IMR-90 (cell line): ENCODE measurements at regions not wholly inside any gene's neighbourhood (a gene's known extent, or its start where the extent isn't known, plus 50 kb on each side); places are given as distances from the start of the nearest gene placed in this dataset.

Source experiments
- ATAC-seq: fragments of 200-7000 bp; cut with Tn5 transposase; 2 replicates; pipeline ENCODE4 v1.9.1; 2020; ENCODE audit warnings: low read depth, mild to moderate bottlenecking, moderate library complexity
- BruUV-seq: library from RNA; stranded (reverse); fragments of 400-500 nt; replicated peaks from 2 replicates; lab custom pipeline; 2021; lab: Mats Ljungman, UMichigan
- CTCF ChIA-PET: fragments of 300-600 bp; formaldehyde crosslinking; extraction: SDS; loops from one replicate; lab custom pipeline; 2021; ENCODE audit warnings: antibody characterized with exemption; lab: Yijun Ruan, JAX
- POLR2A ChIA-PET: fragments of 300-600 bp; sonication (Branson Sonifier 250); formaldehyde crosslinking; loops from one replicate; lab custom pipeline; 2022; ENCODE audit warnings: antibody characterized with exemption; ENCODE audit not compliant: unreplicated experiment; lab: Charles Lee
- DNase-seq: peaks from one replicate; pipeline ENCODE4 v3.0.0; 2013
- H2AFZ ChIP-seq: replicated peaks from 2 replicates; pipeline ENCODE3; 2013; ENCODE audit warnings: low read length, mild to moderate bottlenecking; ENCODE audit not compliant: poor library complexity
- H2AK5ac ChIP-seq: 2 replicates; pipeline ENCODE4 v1.6.1; 2013; ENCODE audit warnings: low read depth, low read length, inconsistent platforms
- H2AK9ac ChIP-seq: replicated peaks from 2 replicates; pipeline ENCODE3; 2013; ENCODE audit warnings: mild to moderate bottlenecking, low read depth, low read length, moderate library complexity; ENCODE audit not compliant: poor library complexity
- H2BK120ac ChIP-seq: 2 replicates; pipeline ENCODE4 v1.6.1; 2013; ENCODE audit warnings: low read depth, low read length, inconsistent platforms
- H2BK15ac ChIP-seq: 3 replicates; pipeline ENCODE4 v1.6.1; 2013; ENCODE audit warnings: low read depth, low read length, inconsistent platforms
- H2BK20ac ChIP-seq: 2 replicates; pipeline ENCODE4 v1.6.1; 2013; ENCODE audit warnings: low read depth, mild to moderate bottlenecking, inconsistent platforms, low read length, moderate library complexity
- H2BK5ac ChIP-seq: 2 replicates; pipeline ENCODE4 v1.6.1; 2013; ENCODE audit warnings: mild to moderate bottlenecking, low read depth, low read length, inconsistent platforms; ENCODE audit not compliant: poor library complexity, severe bottlenecking
- H3K14ac ChIP-seq: replicated peaks from 2 replicates; pipeline ENCODE4 v1.6.1; 2013; ENCODE audit warnings: low read depth, low read length, inconsistent platforms
- H3K18ac ChIP-seq: 2 replicates; pipeline ENCODE4 v1.6.1; 2013; ENCODE audit warnings: low read depth, low read length, control low read depth
- H3K23ac ChIP-seq: 2 replicates; pipeline ENCODE4 v1.6.1; 2013; ENCODE audit warnings: low read depth, low read length, inconsistent platforms
- H3K27ac ChIP-seq: 2 replicates; pipeline ENCODE4 v1.5.1; 2013; ENCODE audit warnings: mild to moderate bottlenecking, control low read depth, low read length; ENCODE audit not compliant: insufficient read depth
- H3K27me3 ChIP-seq: 2 replicates; pipeline ENCODE4 v1.6.1; 2013; ENCODE audit warnings: low read length; ENCODE audit not compliant: control insufficient read depth, insufficient read depth
- H3K36me3 ChIP-seq: 2 replicates; pipeline ENCODE4 v1.6.1; 2013; ENCODE audit warnings: low read length, mixed read lengths; ENCODE audit not compliant: control insufficient read depth, insufficient read depth
- H3K4ac ChIP-seq: 2 replicates; pipeline ENCODE4 v1.6.1; 2013; ENCODE audit warnings: low read depth, low read length, inconsistent platforms
- H3K4me1 ChIP-seq: 2 replicates; pipeline ENCODE4 v1.6.1; 2013; ENCODE audit warnings: low read length, mixed read lengths; ENCODE audit not compliant: control insufficient read depth, insufficient read depth
- H3K4me2 ChIP-seq: 2 replicates; pipeline ENCODE4 v1.6.1; 2013; ENCODE audit warnings: low read depth, mild to moderate bottlenecking, control low read depth, low read length, moderate library complexity
- H3K4me3 ChIP-seq: 2 replicates; pipeline ENCODE4 v1.5.1; 2013; ENCODE audit warnings: low read depth, mild to moderate bottlenecking, control low read depth, low read length, moderate library complexity; ENCODE audit not compliant: insufficient read depth
- H3K56ac ChIP-seq: 2 replicates; pipeline ENCODE4 v1.6.1; 2013; ENCODE audit warnings: low read length, inconsistent platforms; ENCODE audit not compliant: insufficient read depth; ENCODE audit errors: extremely low read depth
- H3K79me1 ChIP-seq, 2 experiments: 2 replicates each; pipeline ENCODE4 v1.6.1; 2013; ENCODE audit warnings: low read length in 2 of 2, inconsistent platforms in 1 of 2, low read depth in 1 of 2
- H3K9ac ChIP-seq: 2 replicates; pipeline ENCODE4 v1.6.1; 2013; ENCODE audit warnings: low read depth, low read length, control low read depth
- H3K9me1 ChIP-seq: 2 replicates; pipeline ENCODE4 v1.6.1; 2013; ENCODE audit warnings: low read length, inconsistent platforms; ENCODE audit not compliant: insufficient read depth
- H3K9me3 ChIP-seq: 2 replicates; pipeline ENCODE4 v1.6.1; 2013; ENCODE audit warnings: low read length; ENCODE audit not compliant: control insufficient read depth, insufficient read depth
- H4K20me1 ChIP-seq: 2 replicates; pipeline ENCODE4 v1.6.1; 2013; ENCODE audit warnings: low read length, inconsistent platforms; ENCODE audit not compliant: insufficient read depth
- H4K5ac ChIP-seq: 2 replicates; pipeline ENCODE4 v1.6.1; 2013; ENCODE audit warnings: mild to moderate bottlenecking, low read depth, low read length, control low read depth
- H4K8ac ChIP-seq, 2 experiments: 2 replicates each; pipeline ENCODE4 v1.6.1; 2013; ENCODE audit warnings: low read depth in 2 of 2, low read length in 2 of 2, control low read depth in 1 of 2, inconsistent platforms in 1 of 2
- H4K91ac ChIP-seq: 2 replicates; pipeline ENCODE4 v1.6.1; 2013; ENCODE audit warnings: low read depth, low read length, inconsistent platforms; ENCODE audit not compliant: insufficient read depth
- BHLHE40 ChIP-seq: fragments of 150-350 bp; IDR thresholded peaks from 2 replicates; pipeline ENCODE4 v1.6.1; 2016; ENCODE audit warnings: mild to moderate bottlenecking, low read depth, low read length
- CEBPB ChIP-seq: IDR thresholded peaks from 2 replicates; pipeline ENCODE4 v1.6.1; 2012; ENCODE audit warnings: low read depth, low read length, improper control_type of control experiment
- CHD1 ChIP-seq: IDR thresholded peaks from 2 replicates; pipeline ENCODE4 v1.6.1; 2012; ENCODE audit warnings: low read depth, low read length, improper control_type of control experiment
- CTCF ChIP-seq: conservative IDR thresholded peaks from 2 replicates; pipeline ENCODE4 v1.5.1; 2012; ENCODE audit warnings: mild to moderate bottlenecking, low read depth, low read length, improper control_type of control experiment
- ELK1 ChIP-seq: fragments of 150-350 bp; IDR thresholded peaks from 2 replicates; pipeline ENCODE4 v1.6.1; 2016; ENCODE audit warnings: low read depth, mild to moderate bottlenecking, low read length, moderate library complexity, borderline replicate concordance
- FOS ChIP-seq: fragments of 150-350 bp; IDR thresholded peaks from 2 replicates; pipeline ENCODE4 v1.6.1; 2016; ENCODE audit warnings: low read depth, low read length
- MAFK ChIP-seq: IDR thresholded peaks from 2 replicates; pipeline ENCODE4 v1.6.1; 2012; ENCODE audit warnings: low read depth, low read length, improper control_type of control experiment
- MAZ ChIP-seq: IDR thresholded peaks from 2 replicates; pipeline ENCODE4 v1.6.1; 2012; ENCODE audit warnings: low read depth, mild to moderate bottlenecking, low read length, improper control_type of control experiment, moderate library complexity, borderline replicate concordance
- MXI1 ChIP-seq: IDR thresholded peaks from 2 replicates; pipeline ENCODE4 v1.6.1; 2012; ENCODE audit warnings: low read depth, mild to moderate bottlenecking, low read length, moderate library complexity, borderline replicate concordance
- NFE2L2 ChIP-seq: fragments of 150-350 bp; IDR thresholded peaks from 2 replicates; pipeline ENCODE4 v1.6.1; 2016; ENCODE audit warnings: low read depth, mild to moderate bottlenecking, low read length
- POLR2A ChIP-seq: IDR thresholded peaks from 2 replicates; pipeline ENCODE4 v1.6.1; 2012; ENCODE audit warnings: mild to moderate bottlenecking, low read depth, low read length
- RAD21 ChIP-seq: IDR thresholded peaks from 2 replicates; pipeline ENCODE4 v1.6.1; 2012; ENCODE audit warnings: low read length, improper control_type of control experiment
- RCOR1 ChIP-seq: IDR thresholded peaks from 2 replicates; pipeline ENCODE4 v1.6.1; 2012; ENCODE audit warnings: mild to moderate bottlenecking, low read length, improper control_type of control experiment; ENCODE audit not compliant: insufficient replicate concordance
- RFX5 ChIP-seq: IDR thresholded peaks from 2 replicates; pipeline ENCODE4 v1.8.0; 2012; ENCODE audit warnings: low read depth, mild to moderate bottlenecking, low read length, moderate library complexity
- SMC3 ChIP-seq: fragments of 150-350 bp; IDR thresholded peaks from 2 replicates; pipeline ENCODE4 v1.6.1; 2016; ENCODE audit warnings: low read depth, mild to moderate bottlenecking, antibody characterized with exemption, low read length, moderate library complexity
- USF2 ChIP-seq: fragments of 150-350 bp; IDR thresholded peaks from 2 replicates; pipeline ENCODE4 v1.6.1; 2017; ENCODE audit warnings: mild to moderate bottlenecking, antibody characterized with exemption, low read length, low read depth
- WGBS, 2 experiments: methylation state at CpG; one replicate each; pipeline versions ENCODE4 v1.1.5 to v1.1.7; 2013; ENCODE audit warnings: missing lambda C conversion rate in 2 of 2; ENCODE audit not compliant: insufficient read length in 1 of 2; ENCODE audit errors: extremely low coverage in 2 of 2; 5-methylcytosine and 5-hydroxymethylcytosine counted together
- dilution Hi-C: fragments of 300-500 bp; cut with HindIII; formaldehyde crosslinking; loops from one replicate; pipeline ENCODE4 v1.14.3; 2018; ENCODE audit warnings: low sequenced_read_pairs; ENCODE audit not compliant: unreplicated experiment
- in situ Hi-C: fragments of 300-500 bp; cut with MboI; formaldehyde crosslinking; loops from 3 replicates; pipeline ENCODE4 v1.14.3; 2019; ENCODE audit warnings: low sequenced_read_pairs, inconsistent platforms, mixed read lengths
- intact Hi-C: fragments of 100-400 bp; cut with micrococcal nuclease; formaldehyde crosslinking; loops from 2 replicates; pipeline ENCODE4 v1.10.0; 2022

GRCh38 chr3:94912656-94913055 is 849.8 kb downstream of the NSUN3 start:
- no peak for TF ChIP-seq ELK1
- no peak for TF ChIP-seq CHD1
- TF ChIP-seq RCOR1, result no peak
- no peak for TF ChIP-seq RFX5
- no peak for TF ChIP-seq CEBPB
- TF ChIP-seq BHLHE40, result no peak
- TF ChIP-seq MXI1, result no peak
- no peak for TF ChIP-seq MAFK
- TF ChIP-seq FOS, result no peak
- no peak for TF ChIP-seq POLR2A
- TF ChIP-seq USF2, result no peak
- no peak for TF ChIP-seq SMC3
- TF ChIP-seq RAD21, result no peak
- TF ChIP-seq MAZ, result no peak
- no peak for TF ChIP-seq CTCF
- TF ChIP-seq NFE2L2, result no peak
- H2AFZ ChIP-seq, result no peak overlapping the region
- dilution Hi-C loops, result no loop called here
- H2BK20ac ChIP-seq, result no peak overlapping the region
- BruUV-seq, result no TSS peak
- H3K4me3 ChIP-seq, result no peak overlapping the region
- H4K20me1 ChIP-seq, result no peaks in the 10 kb centered on the region
- H3K27ac ChIP-seq, result no peak overlapping the region
- no peak overlapping the region for H4K91ac ChIP-seq
- no peaks in the 10 kb centered on the region for H3K4me1 ChIP-seq
- H2BK5ac ChIP-seq, result no peak overlapping the region
- H3K4ac ChIP-seq, result no peak overlapping the region
- H3K36me3 ChIP-seq, result no peaks in the 10 kb centered on the region
- no peaks in the 10 kb centered on the region for H3K9me1 ChIP-seq
- no peak overlapping the region for H3K23ac ChIP-seq
- DNase-seq, result no peak
- H3K9ac ChIP-seq, result no peak overlapping the region
- no peak overlapping the region for H3K4me2 ChIP-seq
- no peak overlapping the region for H4K5ac ChIP-seq
- no peak overlapping the region for H3K18ac ChIP-seq
- H3K9me3 ChIP-seq, result no peaks in the 10 kb centered on the region
- no peak for ATAC-seq
- intact Hi-C loops, result no loop called here
- no peak overlapping the region for H2AK5ac ChIP-seq
- ChIA-PET CTCF (no interaction called here), POLR2A (no interaction called here)
- WGBS, 2 experiments, result no CpG with 5 or more reads among the region's 3 CpGs
- in situ Hi-C loops, result no loop called here
- H4K8ac ChIP-seq, result no peak overlapping the region
- no peak overlapping the region for H3K56ac ChIP-seq
- H2BK120ac ChIP-seq, result no peak overlapping the region
- H2AK9ac ChIP-seq, result no peak overlapping the region
- H3K79me1 ChIP-seq, result no peaks in the 10 kb centered on the region
- no peak overlapping the region for H3K14ac ChIP-seq
- no peak overlapping the region for H2BK15ac ChIP-seq
- H3K27me3 ChIP-seq, result no peaks in the 10 kb centered on the region
